ENCODE measurements at regions not wholly inside any gene's neighbourhood (a gene's known extent, or its start where the extent isn't known, plus 50 kb on each side); places are given as distances from the start of the nearest gene placed in this dataset.

GRCh38 chr15:31435261-31435911 is 108.8 kb downstream of the KLF13 start:
- TF ChIP-seq CTCF (IDR thresholded peaks at IDR 0.05) (peak; percentile 12 to 80 (median 62)), POLR2AphosphoS5 (IDR thresholded peaks at IDR 0.05) (peak; percentile 56), POLR2A (IDR thresholded peaks at IDR 0.05) (no peak)
- intact Hi-C loops (cut with DNase I), result loop anchor here (2.0 kb wide), 2 partner anchors 69 to 221 kb away; no protein-coding TSS in a partner anchor
- peak; percentile 62 for DNase-seq (ENCODE audit: low spot score)
- Histone ChIP-seq H3K27me3 (replicated peaks; ENCODE audit: insufficient read depth) (no peaks in the 10 kb centered on the region), H3K9me3 (no peaks in the 10 kb centered on the region), H3K27ac (peak overlapping the region; percentile 5 to 17), H3K36me3 (no peaks in the 10 kb centered on the region), H3K4me3 (no peak overlapping the region), H3K4me1 (replicated peaks) (peaks cover 6% of the 10 kb centered on the region)
- WGBS, result 13% methylated on average over 15 of the region's 15 CpGs

GRCh38 chr15:31435912-31436628 is 109.4 kb downstream of the KLF13 start:
- no peak for DNase-seq (ENCODE audit: low spot score)
- Histone ChIP-seq H3K9me3 (no peaks in the 10 kb centered on the region), H3K36me3 (no peaks in the 10 kb centered on the region), H3K4me1 (replicated peaks) (peaks cover 6% of the 10 kb centered on the region), H3K27me3 (replicated peaks; ENCODE audit: insufficient read depth) (no peaks in the 10 kb centered on the region), H3K4me3 (no peak overlapping the region), H3K27ac (no peak overlapping the region)
- WGBS, result 69% methylated on average over 14 of the region's 14 CpGs
- TF ChIP-seq POLR2AphosphoS5 (IDR thresholded peaks at IDR 0.05), result no peak
- TF ChIP-seq CTCF (IDR thresholded peaks at IDR 0.05), result no peak
- TF ChIP-seq POLR2A (IDR thresholded peaks at IDR 0.05), result no peak
- intact Hi-C loops (cut with DNase I), result loop anchor here (2.0 kb wide), 2 partner anchors 69 to 221 kb away; no protein-coding TSS in a partner anchor

- 92% methylated on average over 6 of the region's 6 CpGs for WGBS
- Histone ChIP-seq H3K27me3 (replicated peaks; ENCODE audit: insufficient read depth) (no peaks in the 10 kb centered on the region), H3K27ac (no peak overlapping the region), H3K36me3 (no peaks in the 10 kb centered on the region), H3K9me3 (no peaks in the 10 kb centered on the region), H3K4me3 (no peak overlapping the region), H3K4me1 (replicated peaks) (peaks cover 6% of the 10 kb centered on the region)
- intact Hi-C loops (cut with DNase I), result no loop called here
- TF ChIP-seq POLR2AphosphoS5 (IDR thresholded peaks at IDR 0.05) (no peak), POLR2A (IDR thresholded peaks at IDR 0.05) (no peak), CTCF (IDR thresholded peaks at IDR 0.05) (no peak)
- DNase-seq (ENCODE audit: low spot score), result no peak
These were observed 111.1 kb downstream of the KLF13 start for GRCh38 chr15:31437686-31438085.

GRCh38 chr15:31438601-31439265 is 112.1 kb downstream of the KLF13 start:
- H3K36me3 ChIP-seq, result no peaks in the 10 kb centered on the region
- intact Hi-C loops (cut with DNase I), result no loop called here
- no peak for TF ChIP-seq CTCF (IDR thresholded peaks at IDR 0.05)
- H3K4me3 ChIP-seq, result no peak overlapping the region
- no peak for DNase-seq (ENCODE audit: low spot score)
- H3K4me1 ChIP-seq (replicated peaks), result peaks cover 6% of the 10 kb centered on the region
- no peaks in the 10 kb centered on the region for H3K27me3 ChIP-seq (replicated peaks; ENCODE audit: insufficient read depth)
- no peaks in the 10 kb centered on the region for H3K9me3 ChIP-seq
- 95% methylated on average over 10 of the region's 10 CpGs for WGBS
- no peak overlapping the region for H3K27ac ChIP-seq

Measured in prostate gland (tissue), 2 donors.